Glomerular visceral epithelial cell (primary cell): ENCODE measurements at regions not wholly inside any gene's neighbourhood (a gene's known extent, or its start where the extent isn't known, plus 50 kb on each side); places are given as distances from the start of the nearest gene placed in this dataset.

Source experiments
- DNase-seq: peaks from one replicate; pipeline ENCODE4 v3.0.0-alpha.2; 2016; ENCODE audit errors: extremely low spot score

- no peak for DNase-seq
Observed at GRCh38 chr15:66945286-66945685, 120.1 kb upstream of the SMAD3 start.

DNA sequence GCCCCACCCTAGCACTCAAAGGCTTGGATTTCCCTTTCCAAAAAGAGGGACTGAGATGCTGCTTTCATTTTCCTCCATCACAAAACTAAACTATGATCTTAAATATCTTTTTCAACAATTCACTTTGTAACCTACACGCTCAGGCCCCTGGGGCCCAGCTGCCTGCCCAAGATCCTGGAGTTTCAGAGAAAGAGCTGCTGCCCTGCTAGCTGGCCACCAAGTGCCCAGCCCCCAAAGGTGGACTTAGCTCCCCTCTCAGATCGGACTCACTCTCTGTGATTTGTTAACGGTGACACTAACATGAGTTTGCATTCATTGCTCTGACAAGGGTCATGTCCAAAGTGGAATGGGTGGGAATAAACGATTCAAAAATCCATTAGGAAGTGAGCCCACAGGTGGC, 119.6 kb upstream of the SMAD3 start:
- DNase-seq, result no peak

- DNase-seq, result peak; percentile 76
Observed at GRCh38 chr15:66946578-66947164, 118.7 kb upstream of the SMAD3 start.

GRCh38 chr15:66947471-66947870, 117.9 kb upstream of the SMAD3 start:
- no peak for DNase-seq

DNA sequence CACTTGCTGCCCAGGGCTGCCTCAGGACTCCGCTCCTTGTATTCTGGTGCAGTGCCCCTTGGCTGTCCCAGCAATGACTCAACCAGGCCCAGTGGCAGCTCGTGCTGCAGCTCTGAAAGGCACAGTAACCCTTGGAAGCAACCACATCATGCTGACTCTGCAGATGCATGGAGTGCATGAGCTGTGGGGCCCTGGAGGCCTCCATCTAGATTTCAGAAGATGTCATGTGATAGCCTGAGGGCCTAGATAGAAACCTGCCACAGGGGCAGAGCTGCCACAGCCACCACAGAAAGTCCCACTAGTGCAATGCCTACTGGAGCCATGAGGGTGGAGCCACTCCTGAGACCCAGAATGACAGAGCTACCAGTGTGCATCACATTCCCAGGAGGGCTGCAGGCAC, 117.1 kb upstream of the SMAD3 start:
- DNase-seq, result no peak

GRCh38 chr15:66950114-66950513, 115.3 kb upstream of the SMAD3 start:
- no peak for DNase-seq

GRCh38 chr15:66951531-66952320, 113.7 kb upstream of the SMAD3 start:
- DNase-seq, result peak; percentile 28

- no peak for DNase-seq
Observed at GRCh38 chr15:66952756-66953522, 112.5 kb upstream of the SMAD3 start.

DNA sequence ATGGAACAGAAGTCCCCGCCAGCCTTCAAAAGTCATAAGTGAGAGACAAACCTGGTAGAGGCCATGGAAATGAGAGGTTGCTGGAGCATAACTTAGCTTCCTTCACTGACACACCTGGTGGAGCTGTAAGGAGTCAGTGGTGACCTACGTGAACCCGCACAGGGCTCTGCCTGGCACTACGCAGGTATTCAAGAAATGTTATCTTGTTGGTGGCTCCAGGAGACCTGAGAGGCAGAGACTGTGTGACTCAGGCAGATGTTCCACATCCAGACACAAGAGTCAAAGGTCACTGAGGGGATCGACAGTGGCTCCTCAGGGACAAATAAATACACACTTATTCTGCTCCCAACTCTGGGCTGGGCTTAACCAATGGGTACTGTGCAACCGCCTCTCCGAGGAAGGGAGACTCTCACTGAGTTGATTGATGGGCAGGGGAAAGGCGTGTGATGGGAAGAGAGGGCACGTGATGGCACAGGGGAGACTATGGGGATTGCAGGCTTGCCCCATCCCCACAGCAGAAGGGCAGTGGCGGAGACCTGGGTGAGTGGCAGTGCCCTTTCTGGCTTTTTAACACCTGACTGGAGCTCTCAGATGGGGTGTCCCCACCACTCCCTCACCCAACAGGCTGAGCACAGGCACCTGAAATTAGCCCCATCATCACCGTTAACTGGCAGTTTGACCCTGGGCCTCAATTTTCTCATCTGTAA, 111.7 kb upstream of the SMAD3 start:
- DNase-seq, result no peak

DNA sequence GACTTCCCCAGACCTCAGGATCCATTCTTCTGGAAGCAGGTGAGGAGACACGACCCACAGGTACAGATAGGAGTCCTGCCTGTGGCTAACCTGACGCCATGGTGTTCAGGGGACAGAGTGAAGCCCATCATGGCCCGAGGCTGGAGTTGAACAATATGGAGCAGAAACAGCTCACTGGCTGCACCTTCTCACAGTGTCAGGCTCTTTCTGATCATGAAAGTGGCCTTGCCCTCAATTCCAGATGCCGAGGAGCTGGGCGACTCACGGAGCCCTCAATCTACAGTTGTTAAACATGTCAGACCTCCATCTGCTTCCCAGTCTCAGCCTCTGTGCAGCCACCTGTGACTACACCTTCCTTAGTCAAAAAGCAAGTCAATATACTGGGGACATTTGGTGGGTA, 110.8 kb upstream of the SMAD3 start:
- no peak for DNase-seq

DNA sequence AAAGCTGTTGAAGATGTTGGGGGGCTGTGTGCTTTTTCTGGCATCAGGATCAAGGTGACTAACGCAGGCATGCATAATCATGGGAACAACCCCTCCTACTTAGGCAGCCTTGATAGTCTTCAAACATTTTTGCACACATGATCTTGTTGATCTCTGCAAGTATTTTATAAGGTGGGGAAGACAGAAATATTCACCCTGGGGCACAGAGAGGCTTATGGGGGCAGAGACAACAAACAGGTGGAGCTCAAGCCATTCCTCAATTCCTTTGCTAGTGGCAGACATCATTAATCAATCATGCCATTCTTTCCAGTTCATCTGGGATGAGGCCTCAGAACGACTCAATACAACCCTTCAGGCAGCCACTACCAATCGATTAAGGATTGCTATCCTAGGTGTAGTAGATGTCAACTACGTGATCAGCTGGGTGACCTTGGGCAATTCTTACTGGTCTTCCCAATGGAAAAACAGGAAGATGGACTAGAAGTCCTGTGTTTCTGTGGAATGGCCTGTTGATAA, 110.3 kb upstream of the SMAD3 start:
- DNase-seq, result no peak

- peak; percentile 64 for DNase-seq
Observed at GRCh38 chr15:66955871-66956585, 109.4 kb upstream of the SMAD3 start.

DNA sequence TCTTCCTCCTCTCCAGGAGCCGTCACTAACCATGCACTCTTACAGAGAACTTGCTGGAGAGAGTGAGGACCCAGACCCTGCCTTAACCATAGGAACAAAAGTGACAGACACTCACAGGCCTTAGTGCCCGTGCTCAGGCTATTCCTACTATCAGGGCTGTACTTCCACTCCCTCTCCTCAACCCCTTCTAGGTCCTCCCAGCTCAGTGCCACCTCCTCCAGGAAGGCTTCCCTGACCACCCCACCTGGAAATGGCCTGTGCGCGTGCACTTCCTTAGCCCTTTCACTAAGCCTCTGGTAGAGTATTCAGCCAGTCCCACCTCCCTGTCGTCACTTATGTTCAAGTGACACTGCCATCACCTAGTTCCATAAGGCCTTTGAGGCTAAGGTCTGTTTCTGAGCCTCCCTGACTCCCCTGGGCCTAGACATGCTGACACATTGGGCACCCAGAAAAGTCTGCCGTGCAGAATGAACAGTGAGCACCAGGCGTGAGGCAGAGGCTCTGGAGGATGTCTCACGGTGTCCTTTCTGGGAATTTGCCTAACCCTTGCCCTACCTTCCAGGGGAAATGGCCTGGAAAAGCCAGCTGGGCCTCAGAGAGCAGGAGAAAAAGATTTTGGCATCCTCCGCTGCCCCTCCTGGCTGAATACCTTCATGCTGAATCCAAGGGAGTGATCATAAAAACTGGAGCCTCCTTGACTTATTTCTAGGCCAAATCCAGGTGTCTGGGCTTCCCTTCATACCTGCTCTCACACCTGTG, 108.6 kb upstream of the SMAD3 start:
- DNase-seq, result no peak

DNA sequence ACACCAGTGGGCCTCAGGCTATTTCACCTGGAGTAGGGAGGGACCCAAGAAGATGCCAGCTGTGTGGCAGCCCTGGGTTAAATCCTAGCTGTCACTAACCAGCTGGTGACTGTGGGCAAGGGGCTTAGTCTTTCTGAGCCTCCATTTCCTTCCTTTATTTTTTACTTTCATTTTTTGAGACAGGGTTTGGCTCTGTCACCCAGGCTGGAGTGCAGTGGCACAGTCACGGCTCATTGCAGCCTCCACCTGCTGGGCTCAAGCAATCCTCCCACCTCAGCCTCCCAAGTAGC, 108.0 kb upstream of the SMAD3 start:
- no peak for DNase-seq

- no peak for DNase-seq
Observed at GRCh38 chr15:66959066-66959465, 106.3 kb upstream of the SMAD3 start.

- DNase-seq, result no peak
Observed at GRCh38 chr15:66959875-66960274, 105.5 kb upstream of the SMAD3 start.

GRCh38 chr15:66960519-66960918, 104.9 kb upstream of the SMAD3 start:
- DNase-seq, result no peak

DNA sequence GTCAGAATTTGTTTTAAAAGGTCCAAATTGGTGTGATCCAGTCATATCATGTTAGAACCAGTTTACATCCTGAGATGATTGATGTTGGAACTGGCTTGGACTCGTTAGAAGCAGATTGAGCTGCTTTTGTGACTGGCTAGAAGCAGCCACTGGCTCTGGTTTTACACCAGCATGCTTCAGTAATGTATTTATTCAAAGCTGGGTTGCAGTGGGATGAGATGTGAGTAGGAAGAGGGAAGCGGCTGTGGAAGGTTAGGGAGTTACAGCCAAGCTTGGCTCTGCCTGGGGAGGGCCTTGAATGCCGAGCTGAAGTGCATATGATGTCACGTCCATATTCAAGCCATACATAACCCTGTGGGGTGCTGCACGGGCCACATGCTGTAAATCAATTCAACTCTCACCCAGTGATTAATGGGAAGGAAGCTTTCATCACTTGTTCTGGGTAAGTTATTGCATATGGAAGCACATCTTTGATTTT, 104.0 kb upstream of the SMAD3 start:
- no peak for DNase-seq

- DNase-seq, result no peak
Observed at GRCh38 chr15:66961901-66962300, 103.5 kb upstream of the SMAD3 start.

DNA sequence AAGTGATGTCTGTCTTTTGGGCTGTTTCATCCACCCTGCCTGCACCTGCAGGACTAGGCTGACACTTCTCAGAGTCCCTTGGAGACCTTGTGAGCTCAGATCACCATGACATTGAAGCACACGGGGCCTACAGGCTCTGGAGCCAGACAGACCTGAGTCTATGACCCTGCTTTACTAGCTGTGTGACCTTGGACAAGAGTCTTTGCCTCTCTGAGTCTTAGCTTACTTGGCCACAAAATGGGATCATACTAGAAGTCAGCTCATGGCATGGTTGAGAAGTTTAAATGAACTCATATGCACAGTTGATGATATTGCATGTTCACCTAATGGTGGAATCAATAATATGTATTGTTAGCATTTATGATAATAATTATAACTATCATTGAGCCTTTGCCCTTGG, 102.9 kb upstream of the SMAD3 start:
- no peak for DNase-seq

GRCh38 chr15:66963084-66963483, 102.3 kb upstream of the SMAD3 start:
- no peak for DNase-seq
